HG03565 (cell line): ENCODE measurements at regions not wholly inside any gene's neighbourhood (a gene's known extent, or its start where the extent isn't known, plus 50 kb on each side); places are given as distances from the start of the nearest gene placed in this dataset.

Experiments
- ATAC-seq: cut with Tn5 transposase; IDR thresholded peaks from one replicate; pipeline ENCODE4 v1.9.1; 2021; ENCODE audit warnings: mild to moderate bottlenecking, moderate library complexity; ENCODE audit not compliant: unreplicated experiment

- no peak for ATAC-seq
These were observed 258.8 kb downstream of the PLPP3 start for GRCh38 chr1:56320464-56321149.

GRCh38 chr1:56317722-56318121 lies 261.6 kb downstream of the PLPP3 start:
- ATAC-seq = no peak

GRCh38 chr1:56315293-56315942 lies 263.9 kb downstream of the PLPP3 start:
- no peak for ATAC-seq

- ATAC-seq = no peak
These were observed 265.8 kb downstream of the PLPP3 start for GRCh38 chr1:56313560-56313959.

- ATAC-seq = no peak
These were observed 267.6 kb downstream of the PLPP3 start for GRCh38 chr1:56311766-56312165.

- ATAC-seq = no peak
These were observed 268.4 kb downstream of the PLPP3 start for GRCh38 chr1:56310945-56311344.

- ATAC-seq = no peak
These were observed 270.3 kb downstream of the PLPP3 start for GRCh38 chr1:56309065-56309464.

- no peak for ATAC-seq
These were observed 274.4 kb downstream of the PLPP3 start for GRCh38 chr1:56304975-56305374.

- ATAC-seq = no peak
These were observed 275.6 kb downstream of the PLPP3 start for GRCh38 chr1:56303805-56304204.

GRCh38 chr1:56302878-56303277 lies 276.5 kb downstream of the PLPP3 start:
- ATAC-seq = no peak

- no peak for ATAC-seq
These were observed 277.6 kb downstream of the PLPP3 start for GRCh38 chr1:56301791-56302190.

- no peak for ATAC-seq
These were observed 278.5 kb downstream of the PLPP3 start for GRCh38 chr1:56300836-56301235.

GRCh38 chr1:56298866-56299265 lies 280.5 kb downstream of the PLPP3 start:
- no peak for ATAC-seq

- no peak for ATAC-seq
These were observed 281.5 kb downstream of the PLPP3 start for GRCh38 chr1:56297904-56298303.

GRCh38 chr1:56297208-56297607 lies 282.2 kb downstream of the PLPP3 start:
- ATAC-seq = no peak

GRCh38 chr1:56295949-56296929 lies 283.1 kb downstream of the PLPP3 start:
- no peak for ATAC-seq

GRCh38 chr1:56291374-56291919 lies 287.9 kb downstream of the PLPP3 start:
- no peak for ATAC-seq

- ATAC-seq = no peak
These were observed 290.1 kb downstream of the PLPP3 start for GRCh38 chr1:56289260-56289659.

GRCh38 chr1:56287721-56288120 lies 291.6 kb downstream of the PLPP3 start:
- ATAC-seq = no peak

- ATAC-seq = no peak
These were observed 292.4 kb downstream of the PLPP3 start for GRCh38 chr1:56286956-56287355.

- no peak for ATAC-seq
These were observed 292.9 kb downstream of the PLPP3 start for GRCh38 chr1:56286506-56286905.
